ENCODE measurements at regions not wholly inside any gene's neighbourhood (a gene's known extent, or its start where the extent isn't known, plus 50 kb on each side); places are given as distances from the start of the nearest gene placed in this dataset.

- H3K9me3 ChIP-seq (ENCODE audit: control insufficient read depth in 1 of 2, low read length in 2 of 2) = no peaks in the 10 kb centered on the region
- no peak overlapping the region for H3K9ac ChIP-seq (ENCODE audit: low read depth in 1 of 2, low read length in 2 of 2)
- H3K27me3 ChIP-seq (ENCODE audit: control insufficient read depth in 1 of 2, insufficient read depth in 2 of 2, low read length in 2 of 2) = no peaks in the 10 kb centered on the region
- no peaks in the 10 kb centered on the region for H3K4me1 ChIP-seq (ENCODE audit: control insufficient read depth in 1 of 2, insufficient read depth in 2 of 2, low read length in 2 of 2)
- no peaks in the 10 kb centered on the region for H3K36me3 ChIP-seq (ENCODE audit: control insufficient read depth in 1 of 2, insufficient read depth in 2 of 2, low read length in 2 of 2)
- H3K27ac ChIP-seq (ENCODE audit: low read depth, low read length) = no peak overlapping the region
- no peak overlapping the region for H3K4me3 ChIP-seq (ENCODE audit: low read depth in 1 of 2, low read length in 2 of 2)
These were observed 89.2 kb downstream of the RTL6 start for GRCh38 chr22:44408829-44409192.

- no peaks in the 10 kb centered on the region for H3K9me3 ChIP-seq (ENCODE audit: control insufficient read depth in 1 of 2, low read length in 2 of 2)
- H3K27ac ChIP-seq (ENCODE audit: low read depth, low read length) = no peak overlapping the region
- no peak overlapping the region for H3K9ac ChIP-seq (ENCODE audit: low read depth in 1 of 2, low read length in 2 of 2)
- H3K4me3 ChIP-seq (ENCODE audit: low read depth in 1 of 2, low read length in 2 of 2) = no peak overlapping the region
- no peaks in the 10 kb centered on the region for H3K27me3 ChIP-seq (ENCODE audit: control insufficient read depth in 1 of 2, insufficient read depth in 2 of 2, low read length in 2 of 2)
- no peaks in the 10 kb centered on the region for H3K36me3 ChIP-seq (ENCODE audit: control insufficient read depth in 1 of 2, insufficient read depth in 2 of 2, low read length in 2 of 2)
- H3K4me1 ChIP-seq (ENCODE audit: control insufficient read depth in 1 of 2, insufficient read depth in 2 of 2, low read length in 2 of 2) = no peaks in the 10 kb centered on the region
These were observed 89.8 kb downstream of the RTL6 start for GRCh38 chr22:44407987-44408828.

GRCh38 chr22:44407171-44407986 lies 90.7 kb downstream of the RTL6 start:
- no peak overlapping the region for H3K9ac ChIP-seq (ENCODE audit: low read depth in 1 of 2, low read length in 2 of 2)
- no peak overlapping the region for H3K4me3 ChIP-seq (ENCODE audit: low read depth in 1 of 2, low read length in 2 of 2)
- H3K9me3 ChIP-seq (ENCODE audit: control insufficient read depth in 1 of 2, low read length in 2 of 2) = no peaks in the 10 kb centered on the region
- H3K36me3 ChIP-seq (ENCODE audit: control insufficient read depth in 1 of 2, insufficient read depth in 2 of 2, low read length in 2 of 2) = no peaks in the 10 kb centered on the region
- no peaks in the 10 kb centered on the region for H3K27me3 ChIP-seq (ENCODE audit: control insufficient read depth in 1 of 2, insufficient read depth in 2 of 2, low read length in 2 of 2)
- H3K4me1 ChIP-seq (ENCODE audit: control insufficient read depth in 1 of 2, insufficient read depth in 2 of 2, low read length in 2 of 2) = no peaks in the 10 kb centered on the region
- H3K27ac ChIP-seq (ENCODE audit: low read depth, low read length) = no peak overlapping the region

GRCh38 chr22:44406341-44407170 lies 91.5 kb downstream of the RTL6 start:
- Histone ChIP-seq H3K4me3 (ENCODE audit: low read depth in 1 of 2, low read length in 2 of 2) (no peak overlapping the region), H3K27me3 (ENCODE audit: control insufficient read depth in 1 of 2, insufficient read depth in 2 of 2, low read length in 2 of 2) (no peaks in the 10 kb centered on the region), H3K9me3 (ENCODE audit: control insufficient read depth in 1 of 2, low read length in 2 of 2) (no peaks in the 10 kb centered on the region), H3K9ac (ENCODE audit: low read depth in 1 of 2, low read length in 2 of 2) (no peak overlapping the region), H3K36me3 (ENCODE audit: control insufficient read depth in 1 of 2, insufficient read depth in 2 of 2, low read length in 2 of 2) (no peaks in the 10 kb centered on the region), H3K4me1 (ENCODE audit: control insufficient read depth in 1 of 2, insufficient read depth in 2 of 2, low read length in 2 of 2) (no peaks in the 10 kb centered on the region), H3K27ac (ENCODE audit: low read depth, low read length) (no peak overlapping the region)

GRCh38 chr22:44405661-44406060 lies 92.4 kb downstream of the RTL6 start:
- H3K27me3 ChIP-seq (ENCODE audit: control insufficient read depth in 1 of 2, insufficient read depth in 2 of 2, low read length in 2 of 2) = no peaks in the 10 kb centered on the region
- no peak overlapping the region for H3K4me3 ChIP-seq (ENCODE audit: low read depth in 1 of 2, low read length in 2 of 2)
- no peak overlapping the region for H3K27ac ChIP-seq (ENCODE audit: low read depth, low read length)
- no peak overlapping the region for H3K9ac ChIP-seq (ENCODE audit: low read depth in 1 of 2, low read length in 2 of 2)
- H3K4me1 ChIP-seq (ENCODE audit: control insufficient read depth in 1 of 2, insufficient read depth in 2 of 2, low read length in 2 of 2) = no peaks in the 10 kb centered on the region
- H3K9me3 ChIP-seq (ENCODE audit: control insufficient read depth in 1 of 2, low read length in 2 of 2) = no peaks in the 10 kb centered on the region
- no peaks in the 10 kb centered on the region for H3K36me3 ChIP-seq (ENCODE audit: control insufficient read depth in 1 of 2, insufficient read depth in 2 of 2, low read length in 2 of 2)

GRCh38 chr22:44404341-44405020 lies 91.7 kb upstream of the SHISAL1 start:
- no peak overlapping the region for H3K4me3 ChIP-seq (ENCODE audit: low read depth in 1 of 2, low read length in 2 of 2)
- no peaks in the 10 kb centered on the region for H3K36me3 ChIP-seq (ENCODE audit: control insufficient read depth in 1 of 2, insufficient read depth in 2 of 2, low read length in 2 of 2)
- no peak overlapping the region for H3K27ac ChIP-seq (ENCODE audit: low read depth, low read length)
- H3K4me1 ChIP-seq (ENCODE audit: control insufficient read depth in 1 of 2, insufficient read depth in 2 of 2, low read length in 2 of 2) = no peaks in the 10 kb centered on the region
- H3K27me3 ChIP-seq (ENCODE audit: control insufficient read depth in 1 of 2, insufficient read depth in 2 of 2, low read length in 2 of 2) = no peaks in the 10 kb centered on the region
- H3K9ac ChIP-seq (ENCODE audit: low read depth in 1 of 2, low read length in 2 of 2) = no peak overlapping the region
- H3K9me3 ChIP-seq (ENCODE audit: control insufficient read depth in 1 of 2, low read length in 2 of 2) = no peaks in the 10 kb centered on the region

- Histone ChIP-seq H3K27ac (ENCODE audit: low read depth, low read length) (no peak overlapping the region), H3K4me1 (ENCODE audit: control insufficient read depth in 1 of 2, insufficient read depth in 2 of 2, low read length in 2 of 2) (no peaks in the 10 kb centered on the region), H3K9ac (ENCODE audit: low read depth in 1 of 2, low read length in 2 of 2) (no peak overlapping the region), H3K27me3 (ENCODE audit: control insufficient read depth in 1 of 2, insufficient read depth in 2 of 2, low read length in 2 of 2) (no peaks in the 10 kb centered on the region), H3K36me3 (ENCODE audit: control insufficient read depth in 1 of 2, insufficient read depth in 2 of 2, low read length in 2 of 2) (no peaks in the 10 kb centered on the region), H3K4me3 (ENCODE audit: low read depth in 1 of 2, low read length in 2 of 2) (no peak overlapping the region), H3K9me3 (ENCODE audit: control insufficient read depth in 1 of 2, low read length in 2 of 2) (no peaks in the 10 kb centered on the region)
These were observed 91.0 kb upstream of the SHISAL1 start for GRCh38 chr22:44403602-44404329.

- Histone ChIP-seq H3K27me3 (ENCODE audit: control insufficient read depth in 1 of 2, insufficient read depth in 2 of 2, low read length in 2 of 2) (no peaks in the 10 kb centered on the region), H3K27ac (ENCODE audit: low read depth, low read length) (no peak overlapping the region), H3K9me3 (ENCODE audit: control insufficient read depth in 1 of 2, low read length in 2 of 2) (no peaks in the 10 kb centered on the region), H3K4me3 (ENCODE audit: low read depth in 1 of 2, low read length in 2 of 2) (no peak overlapping the region), H3K9ac (ENCODE audit: low read depth in 1 of 2, low read length in 2 of 2) (no peak overlapping the region), H3K36me3 (ENCODE audit: control insufficient read depth in 1 of 2, insufficient read depth in 2 of 2, low read length in 2 of 2) (no peaks in the 10 kb centered on the region), H3K4me1 (ENCODE audit: control insufficient read depth in 1 of 2, insufficient read depth in 2 of 2, low read length in 2 of 2) (no peaks in the 10 kb centered on the region)
These were observed 90.4 kb upstream of the SHISAL1 start for GRCh38 chr22:44403166-44403565.

All from duodenal mucosa (tissue), 2 donors.